SH-SY5Y (cell line): ENCODE measurements at regions not wholly inside any gene's neighbourhood (a gene's known extent, or its start where the extent isn't known, plus 50 kb on each side); places are given as distances from the start of the nearest gene placed in this dataset.

Experiments
- GATA2 ChIP-seq: IDR thresholded peaks from 2 replicates; pipeline ENCODE4 v1.6.1; 2011; ENCODE audit warnings: mild to moderate bottlenecking, low read depth, low read length
- GATA3 ChIP-seq: IDR thresholded peaks from 2 replicates; pipeline ENCODE4 v1.6.1; 2011; ENCODE audit warnings: low read depth, mild to moderate bottlenecking, low read length, moderate library complexity

GRCh38 chr3:21330293-21330692, 420.7 kb downstream of the ZNF385D start:
- no peak for TF ChIP-seq GATA3
- TF ChIP-seq GATA2: no peak
